Mesenchymal stem cell (in vitro differentiated cells and primary cell): ENCODE measurements at regions not wholly inside any gene's neighbourhood (a gene's known extent, or its start where the extent isn't known, plus 50 kb on each side); places are given as distances from the start of the nearest gene placed in this dataset.
A peak's percentile ranks its signal among the peaks of the same experiment; 100 is the strongest.

Experiments used
- DNase-seq: peaks from one replicate; pipeline ENCODE4 v3.0.0-alpha.2; 2013
- H2AFZ ChIP-seq: one replicate; pipeline ENCODE4 v1.6.1; 2013; ENCODE audit warnings: low read depth, mild to moderate bottlenecking, control low read depth, inconsistent platforms, low read length, moderate library complexity
- H2AK5ac ChIP-seq: 2 replicates; pipeline ENCODE4 v1.6.1; 2013; ENCODE audit warnings: low read length, moderate library complexity, mild to moderate bottlenecking, inconsistent platforms; ENCODE audit not compliant: severe bottlenecking
- H2BK120ac ChIP-seq: one replicate; pipeline ENCODE4 v1.6.1; 2013; ENCODE audit warnings: low read depth, mild to moderate bottlenecking, inconsistent platforms, low read length, moderate library complexity
- H2BK12ac ChIP-seq, 2 experiments: one replicate each; pipeline ENCODE4 v1.6.1; 2013; ENCODE audit warnings: inconsistent platforms in 2 of 2, low read length in 2 of 2, mild to moderate bottlenecking in 2 of 2, moderate library complexity in 2 of 2, control low read depth in 1 of 2
- H2BK15ac ChIP-seq: one replicate; pipeline ENCODE4 v1.6.1; 2013; ENCODE audit warnings: mild to moderate bottlenecking, low read depth, inconsistent platforms; ENCODE audit not compliant: poor library complexity, severe bottlenecking
- H2BK5ac ChIP-seq: 2 replicates; pipeline ENCODE4 v1.6.1; 2013; ENCODE audit warnings: low read depth, mild to moderate bottlenecking, low read length, control low read depth, inconsistent platforms; ENCODE audit not compliant: poor library complexity, severe bottlenecking
- H3K14ac ChIP-seq, 2 experiments: one replicate each; pipeline ENCODE4 v1.6.1; 2013; ENCODE audit warnings: inconsistent platforms in 2 of 2, low read length in 2 of 2, control low read depth in 1 of 2, mild to moderate bottlenecking in 1 of 2, moderate library complexity in 1 of 2
- H3K18ac ChIP-seq, 2 experiments: one replicate each; pipeline ENCODE4 v1.6.1; 2013; ENCODE audit warnings: inconsistent platforms in 2 of 2, low read length in 2 of 2, control low read depth in 1 of 2, low read depth in 1 of 2, mild to moderate bottlenecking in 1 of 2
- H3K23ac ChIP-seq, 2 experiments: one replicate each; pipeline ENCODE4 v1.6.1; 2013; ENCODE audit warnings: inconsistent platforms in 2 of 2, low read length in 2 of 2, mild to moderate bottlenecking in 2 of 2, moderate library complexity in 2 of 2, control low read depth in 1 of 2
- H3K27ac ChIP-seq: 2 replicates; pipeline ENCODE4 v1.5.1; 2013; ENCODE audit warnings: mild to moderate bottlenecking, moderate library complexity, low read length, control low read depth, inconsistent platforms; ENCODE audit not compliant: poor library complexity, severe bottlenecking
- H3K27me3 ChIP-seq, 2 experiments: 2 replicates each; pipeline versions ENCODE4 v1.6.1 to v1.7.0; 2013; ENCODE audit warnings: low read length in 2 of 2, mild to moderate bottlenecking in 2 of 2, moderate library complexity in 2 of 2, control low read depth in 1 of 2, inconsistent platforms in 1 of 2; ENCODE audit not compliant: control insufficient read depth in 1 of 2, insufficient read depth in 1 of 2
- H3K36me3 ChIP-seq, 2 experiments: 2 replicates each; pipeline versions ENCODE4 v1.6.1 to v1.7.0; 2013; ENCODE audit warnings: low read length in 2 of 2, control low read depth in 1 of 2, inconsistent platforms in 1 of 2, low read depth in 1 of 2, mild to moderate bottlenecking in 1 of 2; ENCODE audit not compliant: insufficient read depth in 2 of 2, control insufficient read depth in 1 of 2
- H3K4ac ChIP-seq, 2 experiments: one replicate each; pipeline ENCODE4 v1.6.1; 2013; ENCODE audit warnings: inconsistent platforms in 2 of 2, low read length in 2 of 2, mild to moderate bottlenecking in 2 of 2, moderate library complexity in 2 of 2, control low read depth in 1 of 2, low read depth in 1 of 2
- H3K4me1 ChIP-seq: 2 replicates; pipeline ENCODE4 v1.6.1; 2013; ENCODE audit warnings: low read depth, low read length, control low read depth; ENCODE audit not compliant: control insufficient read depth, insufficient read depth
- H3K4me2 ChIP-seq: 2 replicates; pipeline ENCODE4 v1.6.1; 2013; ENCODE audit warnings: low read length, mild to moderate bottlenecking, inconsistent platforms; ENCODE audit not compliant: poor library complexity, severe bottlenecking
- H3K4me3 ChIP-seq, 2 experiments: 2 replicates each; pipeline versions ENCODE4 v1.5.1 to v1.7.0; 2013; ENCODE audit warnings: low read length in 2 of 2, mild to moderate bottlenecking in 2 of 2, control low read depth in 1 of 2, low read depth in 1 of 2; ENCODE audit not compliant: insufficient read depth in 1 of 2
- H3K79me1 ChIP-seq: replicated peaks from 2 replicates; pipeline ENCODE4 v1.6.1; 2013; ENCODE audit warnings: mild to moderate bottlenecking, control low read depth, low read length, inconsistent platforms; ENCODE audit not compliant: poor library complexity, severe bottlenecking
- H3K9ac ChIP-seq: 2 replicates; pipeline ENCODE4 v1.7.0; 2013; ENCODE audit warnings: mild to moderate bottlenecking, low read length, moderate library complexity
- H3K9me3 ChIP-seq: 2 replicates; pipeline ENCODE4 v1.7.0; 2013; ENCODE audit warnings: mild to moderate bottlenecking, low read length; ENCODE audit not compliant: control insufficient read depth
- H4K8ac ChIP-seq: one replicate; pipeline ENCODE4 v1.6.1; 2013; ENCODE audit warnings: inconsistent platforms, mild to moderate bottlenecking, low read length, moderate library complexity
- H4K91ac ChIP-seq: one replicate; pipeline ENCODE4 v1.6.1; 2013; ENCODE audit warnings: mild to moderate bottlenecking, low read length, inconsistent platforms
- WGBS: methylation state at CpG from one replicate; pipeline ENCODE4 v1.1.7; 2013; ENCODE audit warnings: mixed read lengths; 5-methylcytosine and 5-hydroxymethylcytosine counted together

DNA sequence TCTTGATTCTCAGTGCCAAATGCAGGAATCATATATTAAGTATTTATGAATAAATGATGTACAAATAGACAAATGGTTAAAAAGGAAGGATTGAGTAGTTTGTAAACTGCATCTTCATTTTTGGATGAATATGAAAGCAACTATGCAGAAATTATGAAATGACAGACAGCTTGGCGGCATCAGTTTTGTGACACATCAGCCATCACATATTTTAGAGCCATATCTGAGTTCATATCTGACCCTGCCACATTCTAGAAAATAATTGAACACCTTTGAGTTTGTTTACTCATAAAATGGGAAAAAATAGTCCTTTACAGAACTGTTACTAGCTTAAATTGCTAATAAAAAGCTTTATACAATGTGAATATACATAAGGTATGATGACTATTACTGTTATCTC lies 448.2 kb downstream of the KIF20B start:
- Histone ChIP-seq H3K79me1 (no peaks in the 10 kb centered on the region), H4K8ac (no peak overlapping the region), H3K27me3 (no peaks in the 10 kb centered on the region), H3K14ac (no peak overlapping the region), H3K4me1 (no peaks in the 10 kb centered on the region), H3K9ac (no peak overlapping the region), H2BK15ac (no peak overlapping the region), H3K4me2 (no peak overlapping the region), H2BK120ac (no peak overlapping the region), H3K4me3 (no peak overlapping the region), H2AK5ac (no peak overlapping the region), H3K36me3 (no peaks in the 10 kb centered on the region), H3K9me3 (no peaks in the 10 kb centered on the region), H3K23ac (no peak overlapping the region), H2BK12ac (no peak overlapping the region), H4K91ac (no peak overlapping the region), H2AFZ (no peak overlapping the region), H2BK5ac (no peak overlapping the region), H3K27ac (no peak overlapping the region), H3K18ac (no peak overlapping the region), H3K4ac (no peak overlapping the region)
- no peak for DNase-seq
- no CpG with 5 or more reads among the region's 1 CpG for WGBS

DNA sequence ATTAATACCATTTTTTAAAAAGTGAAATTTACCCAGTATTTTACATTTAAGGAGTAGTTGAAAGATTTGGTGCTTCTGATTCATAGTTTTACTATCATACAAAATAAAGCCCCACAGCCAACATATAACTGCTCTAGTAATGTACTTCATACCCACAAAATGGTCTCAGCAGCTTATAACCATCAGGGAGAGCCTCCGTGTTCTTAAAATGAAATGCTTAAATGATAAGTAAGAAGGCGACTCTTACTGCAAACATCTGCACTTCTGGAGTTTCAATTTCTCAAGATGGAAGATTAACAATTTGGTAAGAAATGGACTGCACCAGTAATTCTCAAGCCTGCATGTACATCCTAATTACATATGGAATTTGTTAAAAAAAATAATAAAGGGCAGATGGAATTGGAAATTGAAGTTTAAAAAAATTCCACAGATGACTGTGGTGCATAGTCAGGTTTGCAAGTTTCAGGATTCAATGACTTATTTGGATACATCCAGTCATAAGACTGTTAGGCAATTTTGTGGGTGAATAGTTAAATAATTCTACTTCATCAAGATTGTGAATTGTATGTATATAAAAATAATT lies 461.0 kb downstream of the KIF20B start:
- no peaks in the 10 kb centered on the region for H3K4me1 ChIP-seq
- no peaks in the 10 kb centered on the region for H3K27me3 ChIP-seq
- no peak overlapping the region for H2BK120ac ChIP-seq
- no peak overlapping the region for H2BK5ac ChIP-seq
- DNase-seq, result no peak
- no peak overlapping the region for H2AK5ac ChIP-seq
- no peak overlapping the region for H3K27ac ChIP-seq
- H3K4me2 ChIP-seq, result no peak overlapping the region
- no peak overlapping the region for H3K4me3 ChIP-seq
- H2BK12ac ChIP-seq, result no peak overlapping the region
- no CpG with 5 or more reads among the region's 2 CpGs for WGBS
- H3K23ac ChIP-seq, result no peak overlapping the region
- no peaks in the 10 kb centered on the region for H3K36me3 ChIP-seq
- no peak overlapping the region for H4K8ac ChIP-seq
- H3K9ac ChIP-seq, result no peak overlapping the region
- no peak overlapping the region for H3K4ac ChIP-seq
- H3K79me1 ChIP-seq, result no peaks in the 10 kb centered on the region
- no peak overlapping the region for H3K18ac ChIP-seq
- H3K14ac ChIP-seq, result no peak overlapping the region
- H2BK15ac ChIP-seq, result no peak overlapping the region
- H2AFZ ChIP-seq, result no peak overlapping the region
- no peak overlapping the region for H4K91ac ChIP-seq
- peaks cover 6% of the 10 kb centered on the region for H3K9me3 ChIP-seq

DNA sequence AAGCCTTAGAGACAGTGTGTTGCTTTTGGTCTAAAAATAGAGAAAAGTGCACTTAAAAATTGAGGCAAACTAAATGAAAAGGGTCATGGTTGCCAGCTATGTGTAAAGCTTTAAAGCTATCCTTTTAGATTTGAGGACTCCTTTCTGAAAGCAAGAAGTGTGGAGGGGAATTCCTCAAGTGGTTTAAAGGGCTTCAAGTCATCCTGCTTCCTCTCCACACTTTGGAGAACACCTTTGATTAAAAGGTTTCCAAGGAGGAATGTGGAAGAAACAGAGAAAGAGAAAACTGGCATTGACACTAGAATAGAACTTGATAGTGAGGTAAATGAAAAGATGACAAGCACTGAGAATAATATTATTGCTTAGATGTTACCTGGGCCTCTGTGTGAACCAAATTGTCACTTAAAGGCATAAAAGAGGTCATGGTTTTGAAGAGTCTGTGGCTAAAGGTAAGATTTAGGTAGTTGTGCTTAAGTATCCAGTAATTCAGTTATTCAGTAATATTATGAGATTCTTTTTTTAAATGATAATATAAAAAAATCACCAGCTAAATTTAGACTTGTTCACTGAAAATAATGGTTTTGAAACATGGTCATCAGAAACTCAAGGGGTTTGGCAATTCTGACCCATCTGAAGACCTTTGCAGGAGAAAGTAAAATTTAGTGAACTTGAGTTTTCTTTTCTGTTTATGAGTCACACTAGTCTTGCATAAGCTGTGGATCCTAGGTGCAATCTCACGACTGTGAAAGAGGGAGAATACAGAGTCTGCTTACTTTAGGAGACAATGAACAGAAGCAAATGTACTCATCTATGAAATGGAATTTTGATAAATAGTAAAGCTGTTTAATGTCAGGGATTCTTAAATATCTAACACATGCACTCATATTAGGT lies 466.0 kb downstream of the KIF20B start:
- WGBS, result 27% methylated on average over 1 of the region's 1 CpG
- no peak overlapping the region for H2BK5ac ChIP-seq
- H2AK5ac ChIP-seq, result no peak overlapping the region
- no peak overlapping the region for H3K14ac ChIP-seq
- no peak overlapping the region for H3K4me2 ChIP-seq
- no peaks in the 10 kb centered on the region for H3K79me1 ChIP-seq
- no peak overlapping the region for H3K27ac ChIP-seq
- no peak overlapping the region for H2BK12ac ChIP-seq
- H4K91ac ChIP-seq, result no peak overlapping the region
- no peaks in the 10 kb centered on the region for H3K36me3 ChIP-seq
- peaks cover 6% of the 10 kb centered on the region for H3K9me3 ChIP-seq
- peak; percentile 87 for DNase-seq
- H3K4ac ChIP-seq, result no peak overlapping the region
- H3K18ac ChIP-seq, result no peak overlapping the region
- H2BK120ac ChIP-seq, result no peak overlapping the region
- H3K23ac ChIP-seq, result no peak overlapping the region
- no peak overlapping the region for H4K8ac ChIP-seq
- no peaks in the 10 kb centered on the region for H3K4me1 ChIP-seq
- no peak overlapping the region for H2BK15ac ChIP-seq
- no peak overlapping the region for H2AFZ ChIP-seq
- H3K27me3 ChIP-seq, result no peaks in the 10 kb centered on the region
- no peak overlapping the region for H3K4me3 ChIP-seq
- no peak overlapping the region for H3K9ac ChIP-seq

DNA sequence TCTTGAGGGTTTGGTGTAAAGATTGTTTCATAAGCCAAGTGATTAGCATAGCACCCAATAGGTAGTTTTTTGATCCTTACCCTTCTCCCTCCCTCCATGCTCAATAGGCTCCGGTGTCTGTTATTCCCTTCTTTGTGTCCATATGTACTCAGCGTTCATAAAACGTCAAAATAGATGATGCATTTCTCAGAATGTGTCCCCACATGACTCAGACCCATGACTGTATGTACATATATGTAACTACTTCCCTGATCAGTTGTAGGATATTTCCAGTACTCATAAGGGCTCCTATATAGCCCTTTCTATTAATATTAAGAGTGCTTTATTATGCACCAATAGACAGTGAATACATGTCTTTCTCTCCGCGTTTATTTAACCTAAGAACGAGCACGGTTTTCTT lies 466.9 kb downstream of the KIF20B start:
- Histone ChIP-seq H2AK5ac (no peak overlapping the region), H3K4ac (no peak overlapping the region), H2AFZ (no peak overlapping the region), H2BK12ac (no peak overlapping the region), H3K79me1 (no peaks in the 10 kb centered on the region), H2BK15ac (no peak overlapping the region), H3K18ac (no peak overlapping the region), H3K14ac (no peak overlapping the region), H4K8ac (no peak overlapping the region), H3K36me3 (no peaks in the 10 kb centered on the region), H2BK5ac (no peak overlapping the region), H3K27me3 (no peaks in the 10 kb centered on the region), H3K4me3 (no peak overlapping the region), H3K23ac (no peak overlapping the region), H2BK120ac (no peak overlapping the region), H4K91ac (no peak overlapping the region), H3K9ac (no peak overlapping the region), H3K9me3 (peaks cover 6% of the 10 kb centered on the region), H3K4me2 (no peak overlapping the region), H3K27ac (no peak overlapping the region), H3K4me1 (no peaks in the 10 kb centered on the region)
- no peak for DNase-seq
- 95% methylated on average over 3 of the region's 7 CpGs for WGBS
